Globus pallidus (tissue), 1 donor: ENCODE measurements at regions not wholly inside any gene's neighbourhood (a gene's known extent, or its start where the extent isn't known, plus 50 kb on each side); places are given as distances from the start of the nearest gene placed in this dataset.

Experiments used
- DNase-seq: peaks from one replicate; pipeline ENCODE4 v3.0.0-alpha.2; 2015; ENCODE audit warnings: low spot score

- no peak for DNase-seq
Observed at GRCh38 chr15:29208836-29209235, 60.8 kb downstream of the NSMCE3 start.

GRCh38 chr15:29208352-29208751 is 61.3 kb downstream of the NSMCE3 start:
- no peak for DNase-seq

GRCh38 chr15:29207758-29208108 is 61.9 kb downstream of the NSMCE3 start:
- DNase-seq: no peak

GRCh38 chr15:29207027-29207757 is 62.4 kb downstream of the NSMCE3 start:
- DNase-seq: no peak

GRCh38 chr15:29205186-29205585 is 64.4 kb downstream of the NSMCE3 start:
- DNase-seq: no peak

- DNase-seq: no peak
Observed at GRCh38 chr15:29204369-29204755, 65.3 kb downstream of the NSMCE3 start.

GRCh38 chr15:29203718-29204368 is 65.8 kb downstream of the NSMCE3 start:
- no peak for DNase-seq

GRCh38 chr15:29196722-29197121 is 72.9 kb downstream of the NSMCE3 start:
- no peak for DNase-seq

GRCh38 chr15:29196290-29196689 is 73.3 kb downstream of the NSMCE3 start:
- DNase-seq: no peak

GRCh38 chr15:29194866-29195265 is 74.8 kb downstream of the NSMCE3 start:
- DNase-seq: no peak

GRCh38 chr15:29183071-29183831 is 86.4 kb downstream of the NSMCE3 start:
- DNase-seq: no peak

- no peak for DNase-seq
Observed at GRCh38 chr15:29182590-29182989, 87.0 kb downstream of the NSMCE3 start.

GRCh38 chr15:29172742-29173725 is 96.6 kb downstream of the NSMCE3 start:
- DNase-seq: no peak

- peak; percentile 11 for DNase-seq
Observed at GRCh38 chr15:29170521-29170920, 99.1 kb downstream of the NSMCE3 start.
